CD14-positive monocyte (primary cell): ENCODE measurements at regions not wholly inside any gene's neighbourhood (a gene's known extent, or its start where the extent isn't known, plus 50 kb on each side); places are given as distances from the start of the nearest gene placed in this dataset.
A peak's percentile ranks its signal among the peaks of the same experiment; 100 is the strongest.

Experiments
- DNase-seq, 3 donors: peaks; one replicate each; pipeline ENCODE4 v3.0.0-alpha.2; 2011 to 2022
- H2AFZ ChIP-seq: 2 replicates; pipeline ENCODE4 v1.6.0; 2012; ENCODE audit warnings: mild to moderate bottlenecking, low read depth, low read length, inconsistent platforms; ENCODE audit not compliant: insufficient read depth, poor library complexity, severe bottlenecking
- H3K27ac ChIP-seq, 2 donors: 1 replicate in 1 of 2; 2 replicates in 1 of 2; pipeline ENCODE4 v1.5.1; 2012 to 2013; ENCODE audit warnings: low read length in 2 of 2, control low read depth in 1 of 2, inconsistent platforms in 1 of 2, low read depth in 1 of 2, mild to moderate bottlenecking in 1 of 2
- H3K27me3 ChIP-seq, 2 donors: one replicate each; pipeline versions ENCODE4 v1.6.0 to v1.6.1; 2011 to 2013; ENCODE audit warnings: low read length in 2 of 2; ENCODE audit not compliant: control insufficient read depth in 2 of 2, insufficient read depth in 2 of 2
- H3K36me3 ChIP-seq, 2 donors: replicated peaks in 1 of 2; 1 replicate in 1 of 2; 2 replicates in 1 of 2; pipeline versions ENCODE4 v1.5.1 to v1.6.1; 2012 to 2013; ENCODE audit warnings: low read length in 2 of 2, control low read depth in 1 of 2, inconsistent platforms in 1 of 2, mild to moderate bottlenecking in 1 of 2; ENCODE audit not compliant: insufficient read depth in 2 of 2, control insufficient read depth in 1 of 2
- H3K4me1 ChIP-seq, 2 donors: 1 replicate in 1 of 2; 2 replicates in 1 of 2; pipeline versions ENCODE4 v1.5.1 to v1.6.1; 2012 to 2013; ENCODE audit warnings: low read length in 2 of 2, control low read depth in 1 of 2, inconsistent platforms in 1 of 2, mild to moderate bottlenecking in 1 of 2, moderate library complexity in 1 of 2; ENCODE audit not compliant: insufficient read depth in 2 of 2, control insufficient read depth in 1 of 2
- H3K4me2 ChIP-seq: replicated peaks from 2 replicates; pipeline ENCODE3; 2012; ENCODE audit warnings: low read length, moderate library complexity, mild to moderate bottlenecking; ENCODE audit not compliant: poor library complexity, severe bottlenecking; ENCODE audit errors: extremely low read depth
- H3K4me3 ChIP-seq, 3 experiments: fragments of 200-600 bp in 1 of 3; sonication (generic) in 1 of 3; replicated peaks in 1 of 3; 1 replicate in 2 of 3; 2 replicates in 1 of 3; pipeline ENCODE4 v1.5.1; 2011 to 2013; ENCODE audit warnings: low read length in 3 of 3, mild to moderate bottlenecking in 3 of 3, control low read depth in 2 of 3, low read depth in 2 of 3, inconsistent platforms in 1 of 3, moderate library complexity in 1 of 3
- H3K79me2 ChIP-seq: 2 replicates; pipeline ENCODE4 v1.6.0; 2012; ENCODE audit warnings: mild to moderate bottlenecking, control low read depth, inconsistent platforms, low read length, moderate library complexity; ENCODE audit not compliant: insufficient read depth
- H3K9ac ChIP-seq: 2 replicates; pipeline ENCODE4 v1.6.0; 2017; ENCODE audit warnings: low read length, mild to moderate bottlenecking; ENCODE audit not compliant: insufficient read depth, poor library complexity, severe bottlenecking
- H3K9me3 ChIP-seq, 2 donors: replicated peaks in 1 of 2; 1 replicate in 1 of 2; 2 replicates in 1 of 2; pipeline versions ENCODE4 v1.5.1 to v1.6.1; 2012 to 2013; ENCODE audit warnings: low read length in 2 of 2, control low read depth in 1 of 2; ENCODE audit not compliant: control insufficient read depth in 1 of 2, insufficient read depth in 1 of 2
- H4K20me1 ChIP-seq: 2 replicates; pipeline ENCODE4 v1.6.0; 2012; ENCODE audit warnings: mild to moderate bottlenecking, low read length, control low read depth, moderate library complexity; ENCODE audit not compliant: insufficient read depth
- H3K27ac Mint-ChIP-seq, 7 donors: one replicate each; pipeline ENCODE4 v1.8.0; 2020; ENCODE audit warnings: mild to moderate bottlenecking in 7 of 7, mixed read lengths in 7 of 7, moderate library complexity in 6 of 7, inconsistent platforms in 2 of 7
- H3K27me3 Mint-ChIP-seq, 3 donors: one replicate each; pipeline ENCODE4 v1.8.0; 2021 to 2022; ENCODE audit warnings: low read depth in 3 of 3, mild to moderate bottlenecking in 3 of 3, mixed read lengths in 3 of 3, moderate library complexity in 3 of 3, inconsistent platforms in 1 of 3
- H3K36me3 Mint-ChIP-seq, 2 donors: one replicate each; pipeline ENCODE4 v1.8.0; 2020; ENCODE audit warnings: mixed read lengths in 2 of 2, inconsistent platforms in 1 of 2, mild to moderate bottlenecking in 1 of 2
- H3K4me1 Mint-ChIP-seq: one replicate; pipeline ENCODE4 v1.8.0; 2020; ENCODE audit warnings: mild to moderate bottlenecking, mixed read lengths
- H3K4me3 Mint-ChIP-seq, 2 donors: one replicate each; pipeline ENCODE4 v1.8.0; 2020; ENCODE audit warnings: mild to moderate bottlenecking in 2 of 2, mixed read lengths in 2 of 2, moderate library complexity in 1 of 2
- H3K9me3 Mint-ChIP-seq, 7 donors: one replicate each; pipeline ENCODE4 v1.8.0; 2020 to 2022; ENCODE audit warnings: mixed read lengths in 7 of 7, mild to moderate bottlenecking in 6 of 7, moderate library complexity in 6 of 7, inconsistent platforms in 2 of 7
- WGBS: methylation state at CpG from one replicate; pipeline ENCODE4 v1.1.5; 2013; ENCODE audit warnings: missing lambda C conversion rate; ENCODE audit not compliant: insufficient coverage; 5-methylcytosine and 5-hydroxymethylcytosine counted together
- intact Hi-C, 2 donors: fragments of 100-400 bp; cut with micrococcal nuclease; formaldehyde crosslinking; loops; one replicate each; pipeline versions ENCODE4 v1.15.0 to v1.15.1; 2023
- TF ChIP-seq, protein P1 (sequence below): fragments of 200-600 bp; IDR thresholded peaks from one replicate; pipeline ENCODE4 v1.8.0; 2022; ENCODE audit warnings: antibody characterized with exemption, mild to moderate bottlenecking

DNA sequence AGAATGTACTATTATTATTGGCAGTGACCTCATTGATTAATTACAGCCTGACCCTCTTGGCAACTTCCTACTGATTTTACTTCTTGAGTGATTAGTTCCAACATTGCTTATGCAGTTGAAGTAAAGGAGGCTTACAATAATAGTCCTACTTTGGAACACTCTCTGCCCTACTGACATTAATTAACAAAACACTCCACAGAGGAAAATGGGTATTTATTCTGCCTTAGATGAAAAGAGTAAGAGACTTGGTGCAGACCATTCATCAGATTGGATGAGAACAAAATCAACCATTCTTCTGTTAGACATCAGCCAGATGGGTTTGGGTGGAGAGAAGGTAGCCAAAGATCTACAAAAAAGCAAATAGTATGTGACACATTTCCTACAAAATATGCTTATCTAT, 363.8 kb downstream of the FAT3 start:
- Histone ChIP-seq H3K27ac (no peak overlapping the region), H3K9ac (no peak overlapping the region), H3K36me3 (no peaks in the 10 kb centered on the region), H3K4me3 (no peak overlapping the region), H3K9me3 (no peaks in the 10 kb centered on the region), H4K20me1 (no peaks in the 10 kb centered on the region), H3K27me3 (no peaks in the 10 kb centered on the region), H2AFZ (no peak overlapping the region), H3K4me1 (no peaks in the 10 kb centered on the region), H3K79me2 (no peaks in the 10 kb centered on the region), H3K4me2 (no peak overlapping the region)
- no peaks in the 10 kb centered on the region for H3K4me1 Mint-ChIP-seq
- TF ChIP-seq, protein P1, sequence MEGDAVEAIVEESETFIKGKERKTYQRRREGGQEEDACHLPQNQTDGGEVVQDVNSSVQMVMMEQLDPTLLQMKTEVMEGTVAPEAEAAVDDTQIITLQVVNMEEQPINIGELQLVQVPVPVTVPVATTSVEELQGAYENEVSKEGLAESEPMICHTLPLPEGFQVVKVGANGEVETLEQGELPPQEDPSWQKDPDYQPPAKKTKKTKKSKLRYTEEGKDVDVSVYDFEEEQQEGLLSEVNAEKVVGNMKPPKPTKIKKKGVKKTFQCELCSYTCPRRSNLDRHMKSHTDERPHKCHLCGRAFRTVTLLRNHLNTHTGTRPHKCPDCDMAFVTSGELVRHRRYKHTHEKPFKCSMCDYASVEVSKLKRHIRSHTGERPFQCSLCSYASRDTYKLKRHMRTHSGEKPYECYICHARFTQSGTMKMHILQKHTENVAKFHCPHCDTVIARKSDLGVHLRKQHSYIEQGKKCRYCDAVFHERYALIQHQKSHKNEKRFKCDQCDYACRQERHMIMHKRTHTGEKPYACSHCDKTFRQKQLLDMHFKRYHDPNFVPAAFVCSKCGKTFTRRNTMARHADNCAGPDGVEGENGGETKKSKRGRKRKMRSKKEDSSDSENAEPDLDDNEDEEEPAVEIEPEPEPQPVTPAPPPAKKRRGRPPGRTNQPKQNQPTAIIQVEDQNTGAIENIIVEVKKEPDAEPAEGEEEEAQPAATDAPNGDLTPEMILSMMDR: no peak
- H3K27me3 Mint-ChIP-seq: peaks cover 0 to 1% (median 1%) of the 10 kb centered on the region in 3 donors
- no peaks in the 10 kb centered on the region for H3K36me3 Mint-ChIP-seq
- intact Hi-C loops: loop anchor here in 1 of 2 donors (10.0 kb wide), 1 partner anchor 56 kb away; no protein-coding TSS in a partner anchor
- DNase-seq: no peak
- H3K9me3 Mint-ChIP-seq: peaks cover 0 to 2% (median 0%) of the 10 kb centered on the region in 7 donors
- no peak overlapping the region for H3K4me3 Mint-ChIP-seq
- H3K27ac Mint-ChIP-seq: no peak overlapping the region

DNA sequence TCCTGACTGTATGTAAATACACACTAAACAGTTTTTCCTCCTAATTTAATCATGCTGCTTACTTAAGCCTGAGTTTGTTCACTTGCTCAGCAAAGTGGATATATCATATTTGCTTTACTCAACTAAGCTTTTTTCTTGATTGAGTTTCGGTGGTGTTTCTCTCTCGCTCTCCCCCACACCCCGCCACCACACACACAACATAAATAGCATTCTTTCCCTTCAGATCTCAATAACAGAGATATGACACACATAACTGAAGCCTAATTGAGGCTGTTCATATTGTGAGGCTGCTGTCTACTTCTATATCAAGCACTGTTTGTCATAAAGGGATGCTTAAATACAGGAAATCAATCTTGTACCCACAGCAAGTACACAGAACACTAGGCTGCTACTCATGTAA, 364.9 kb downstream of the FAT3 start:
- Mint-ChIP-seq H3K36me3 (no peaks in the 10 kb centered on the region), H3K4me1 (no peaks in the 10 kb centered on the region), H3K4me3 (no peak overlapping the region), H3K27ac (peak overlapping the region in 1 of 7 donors; percentile 36), H3K9me3 (peaks cover 0 to 2% (median 0%) of the 10 kb centered on the region in 7 donors), H3K27me3 (peaks cover 0 to 1% (median 1%) of the 10 kb centered on the region in 3 donors)
- H3K4me3 ChIP-seq: no peak overlapping the region
- H3K9me3 ChIP-seq: no peaks in the 10 kb centered on the region
- H3K27ac ChIP-seq: no peak overlapping the region
- TF ChIP-seq, protein P1: no peak
- H3K4me1 ChIP-seq: no peaks in the 10 kb centered on the region
- no peak overlapping the region for H3K9ac ChIP-seq
- no peaks in the 10 kb centered on the region for H3K79me2 ChIP-seq
- H3K36me3 ChIP-seq: no peaks in the 10 kb centered on the region
- intact Hi-C loops: loop anchor here in 1 of 2 donors (10.0 kb wide), 1 partner anchor 55 kb away; no protein-coding TSS in a partner anchor
- no peak overlapping the region for H2AFZ ChIP-seq
- DNase-seq: no peak
- no CpG with 5 or more reads among the region's 3 CpGs for WGBS
- H3K27me3 ChIP-seq: no peaks in the 10 kb centered on the region
- H4K20me1 ChIP-seq: no peaks in the 10 kb centered on the region
- H3K4me2 ChIP-seq: no peak overlapping the region
